ENCODE measurements at regions not wholly inside any gene's neighbourhood (a gene's known extent, or its start where the extent isn't known, plus 50 kb on each side); places are given as distances from the start of the nearest gene placed in this dataset.

DNA sequence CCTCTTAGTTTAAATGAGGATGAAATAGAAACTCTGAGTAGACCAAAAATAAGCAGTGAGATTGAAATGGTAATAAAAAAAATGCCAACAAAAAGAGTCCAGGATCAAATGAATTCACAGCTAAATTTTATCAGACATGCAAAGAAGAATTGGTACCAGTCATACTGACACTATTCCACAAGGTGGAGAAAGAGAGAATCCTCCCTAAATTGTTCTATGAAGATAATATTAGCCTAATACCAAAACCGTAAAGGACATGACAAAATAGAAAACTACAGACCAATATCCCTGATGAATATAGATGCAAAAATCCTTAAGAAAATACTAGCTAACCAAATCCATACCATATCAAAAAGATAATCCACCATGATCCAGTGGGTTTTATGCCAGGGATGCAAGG lies 169.8 kb upstream of the CHORDC1 start:
- H3K27ac ChIP-seq (ENCODE audit: low read length), result no peak overlapping the region
- H3K9ac ChIP-seq (ENCODE audit: low read depth, low read length), result no peak overlapping the region
- no peaks in the 10 kb centered on the region for H3K27me3 ChIP-seq (ENCODE audit: insufficient read depth, low read length)
- no peak overlapping the region for H3K4me3 ChIP-seq (ENCODE audit: low read length)
- no peaks in the 10 kb centered on the region for H3K36me3 ChIP-seq (ENCODE audit: insufficient read depth, low read depth, low read length)
- H3K4me1 ChIP-seq (ENCODE audit: insufficient read depth, low read length), result no peaks in the 10 kb centered on the region
- no peaks in the 10 kb centered on the region for H3K9me3 ChIP-seq (ENCODE audit: insufficient read depth, low read depth, low read length)

GRCh38 chr11:90391756-90392155 lies 168.9 kb upstream of the CHORDC1 start:
- Histone ChIP-seq H3K36me3 (ENCODE audit: insufficient read depth, low read depth, low read length) (no peaks in the 10 kb centered on the region), H3K4me1 (ENCODE audit: insufficient read depth, low read length) (no peaks in the 10 kb centered on the region), H3K9me3 (ENCODE audit: insufficient read depth, low read depth, low read length) (no peaks in the 10 kb centered on the region), H3K9ac (ENCODE audit: low read depth, low read length) (no peak overlapping the region), H3K4me3 (ENCODE audit: low read length) (no peak overlapping the region), H3K27ac (ENCODE audit: low read length) (no peak overlapping the region), H3K27me3 (ENCODE audit: insufficient read depth, low read length) (no peaks in the 10 kb centered on the region)

DNA sequence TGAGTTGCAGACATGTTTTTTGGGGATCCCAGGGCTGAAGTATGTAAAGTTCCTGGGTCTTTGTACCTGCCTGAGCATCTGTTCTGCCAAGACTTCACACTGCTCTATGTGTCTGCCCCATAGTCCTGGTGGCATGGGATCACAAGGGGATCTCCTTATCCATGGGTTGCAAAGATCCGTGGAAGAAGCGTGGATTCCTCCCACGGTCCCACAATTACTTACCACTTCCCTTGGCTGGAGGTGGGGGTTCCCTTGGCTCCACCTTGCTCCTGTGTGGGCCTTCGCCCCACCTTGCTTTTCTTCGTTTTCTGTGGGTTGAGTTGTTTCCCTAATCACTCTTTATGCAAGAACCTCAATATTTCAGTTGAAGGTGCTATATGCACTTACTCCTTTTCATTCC lies 157.4 kb upstream of the CHORDC1 start:
- H3K9me3 ChIP-seq (ENCODE audit: insufficient read depth, low read depth, low read length), result no peaks in the 10 kb centered on the region

DNA sequence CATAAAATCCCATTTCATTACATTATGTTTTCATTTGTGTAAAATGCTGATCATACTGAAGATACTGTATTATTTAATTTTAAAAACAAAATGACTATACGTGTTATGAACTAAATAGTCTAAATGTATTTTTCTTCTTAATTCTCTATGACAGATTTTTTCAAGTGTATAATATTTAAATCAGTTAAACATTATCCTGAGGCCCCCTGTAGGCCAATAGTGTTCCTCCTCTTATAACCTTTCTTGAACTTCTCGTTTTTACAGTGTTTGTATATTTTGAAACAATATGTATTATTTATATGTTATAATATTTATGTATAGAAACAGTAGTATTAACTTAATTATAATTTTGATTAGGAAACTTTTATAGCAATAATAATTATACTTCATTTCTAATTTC lies 151.1 kb upstream of the CHORDC1 start:
- Histone ChIP-seq H3K27me3 (ENCODE audit: insufficient read depth, low read length) (no peaks in the 10 kb centered on the region), H3K9ac (ENCODE audit: low read depth, low read length) (no peak overlapping the region), H3K4me1 (ENCODE audit: insufficient read depth, low read length) (no peaks in the 10 kb centered on the region), H3K36me3 (ENCODE audit: insufficient read depth, low read depth, low read length) (no peaks in the 10 kb centered on the region), H3K4me3 (ENCODE audit: low read length) (no peak overlapping the region), H3K9me3 (ENCODE audit: insufficient read depth, low read depth, low read length) (no peaks in the 10 kb centered on the region), H3K27ac (ENCODE audit: low read length) (no peak overlapping the region)

More for the DNA sequence above, 157.4 kb upstream of the CHORDC1 start:
- Histone ChIP-seq H3K36me3 (ENCODE audit: insufficient read depth, low read depth, low read length) (no peaks in the 10 kb centered on the region), H3K27me3 (ENCODE audit: insufficient read depth, low read length) (no peaks in the 10 kb centered on the region), H3K9ac (ENCODE audit: low read depth, low read length) (no peak overlapping the region), H3K27ac (ENCODE audit: low read length) (no peak overlapping the region), H3K4me1 (ENCODE audit: insufficient read depth, low read length) (no peaks in the 10 kb centered on the region), H3K4me3 (ENCODE audit: low read length) (no peak overlapping the region)

DNA sequence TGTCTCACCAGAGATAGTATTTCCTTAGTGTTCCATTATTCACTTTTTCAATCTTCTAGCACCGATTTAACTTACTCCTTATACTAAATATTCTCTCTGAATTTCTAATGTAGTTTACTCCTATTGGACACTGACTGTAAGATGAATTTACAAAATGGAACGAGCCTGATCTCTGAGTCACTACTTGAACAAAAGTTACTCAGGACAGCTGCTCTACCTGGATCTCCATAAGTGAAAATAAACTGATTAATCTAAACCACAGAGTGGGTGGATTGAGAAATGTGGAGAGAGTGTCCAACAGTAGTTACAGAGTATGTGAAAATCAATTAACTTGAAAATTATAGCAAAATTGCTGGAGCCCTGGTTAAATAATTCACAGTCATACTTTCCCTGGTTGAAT lies 141.7 kb upstream of the CHORDC1 start:
- no peaks in the 10 kb centered on the region for H3K9me3 ChIP-seq (ENCODE audit: insufficient read depth, low read depth, low read length)
- no peak overlapping the region for H3K9ac ChIP-seq (ENCODE audit: low read depth, low read length)
- H3K36me3 ChIP-seq (ENCODE audit: insufficient read depth, low read depth, low read length), result no peaks in the 10 kb centered on the region
- no peak overlapping the region for H3K4me3 ChIP-seq (ENCODE audit: low read length)
- no peak overlapping the region for H3K27ac ChIP-seq (ENCODE audit: low read length)
- no peaks in the 10 kb centered on the region for H3K27me3 ChIP-seq (ENCODE audit: insufficient read depth, low read length)
- peaks cover 4% of the 10 kb centered on the region; the same call in 1 of the 2 replicates for H3K4me1 ChIP-seq (ENCODE audit: insufficient read depth, low read length)

GRCh38 chr11:90363739-90364138 lies 140.9 kb upstream of the CHORDC1 start:
- Histone ChIP-seq H3K27ac (ENCODE audit: low read length) (no peak overlapping the region), H3K4me3 (ENCODE audit: low read length) (no peak overlapping the region)

DNA sequence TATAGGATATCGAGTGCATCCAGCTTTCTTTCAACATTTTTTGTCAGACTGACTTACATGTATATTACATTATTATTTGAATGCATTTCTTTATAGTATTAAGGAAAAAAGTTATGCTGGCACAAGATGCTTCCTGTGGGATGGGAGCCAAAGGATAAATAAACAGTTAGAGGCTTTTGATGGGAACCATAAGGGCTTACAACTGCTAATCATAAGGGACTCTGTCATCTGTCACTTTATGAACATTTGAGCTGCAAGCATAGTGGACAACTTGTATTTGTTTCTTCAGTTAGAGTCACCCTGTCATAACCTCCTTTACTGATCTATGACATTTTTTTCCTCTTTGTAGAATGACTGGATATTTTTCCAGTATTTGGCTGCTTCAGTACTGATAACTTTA lies 132.4 kb upstream of the CHORDC1 start:
- H3K4me3 ChIP-seq (ENCODE audit: low read length), result no peak overlapping the region
- H3K27me3 ChIP-seq (ENCODE audit: insufficient read depth, low read length), result no peaks in the 10 kb centered on the region
- H3K36me3 ChIP-seq (ENCODE audit: insufficient read depth, low read depth, low read length), result no peaks in the 10 kb centered on the region
- no peaks in the 10 kb centered on the region for H3K9me3 ChIP-seq (ENCODE audit: insufficient read depth, low read depth, low read length)
- H3K9ac ChIP-seq (ENCODE audit: low read depth, low read length), result no peak overlapping the region
- no peak overlapping the region for H3K27ac ChIP-seq (ENCODE audit: low read length)
- no peaks in the 10 kb centered on the region for H3K4me1 ChIP-seq (ENCODE audit: insufficient read depth, low read length)

More at GRCh38 chr11:90363739-90364138, 140.9 kb upstream of the CHORDC1 start:
- no peaks in the 10 kb centered on the region for H3K9me3 ChIP-seq (ENCODE audit: insufficient read depth, low read depth, low read length)
- H3K9ac ChIP-seq (ENCODE audit: low read depth, low read length), result no peak overlapping the region
- H3K36me3 ChIP-seq (ENCODE audit: insufficient read depth, low read depth, low read length), result no peaks in the 10 kb centered on the region
- H3K27me3 ChIP-seq (ENCODE audit: insufficient read depth, low read length), result no peaks in the 10 kb centered on the region
- H3K4me1 ChIP-seq (ENCODE audit: insufficient read depth, low read length), result peaks cover 4% of the 10 kb centered on the region; the same call in 1 of the 2 replicates

DNA sequence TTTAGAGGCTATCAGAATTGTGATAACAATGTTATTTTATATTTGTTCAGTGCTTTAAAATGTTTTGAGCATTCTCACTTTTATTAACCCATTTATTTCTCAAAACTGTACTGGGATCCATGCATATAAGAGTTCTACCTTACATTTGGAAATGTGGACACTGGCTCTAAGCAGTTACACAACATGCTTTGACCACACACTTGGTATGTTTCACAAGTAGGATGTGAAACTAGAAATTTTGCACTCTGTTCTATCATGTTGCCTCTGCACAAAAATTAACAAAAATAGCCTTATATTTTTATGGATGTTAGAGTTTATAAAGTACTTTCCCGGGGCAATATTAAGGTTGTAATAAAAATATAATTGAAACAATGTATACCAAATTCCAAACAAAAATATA lies 126.9 kb upstream of the CHORDC1 start:
- Histone ChIP-seq H3K27me3 (ENCODE audit: insufficient read depth, low read length) (no peaks in the 10 kb centered on the region), H3K27ac (ENCODE audit: low read length) (no peak overlapping the region), H3K4me1 (ENCODE audit: insufficient read depth, low read length) (0 out of 2 replicates have a peak, but pooled peaks cover 3% of the 10 kb centered on the region), H3K4me3 (ENCODE audit: low read length) (no peak overlapping the region), H3K9ac (ENCODE audit: low read depth, low read length) (no peak overlapping the region), H3K36me3 (ENCODE audit: insufficient read depth, low read depth, low read length) (no peaks in the 10 kb centered on the region), H3K9me3 (ENCODE audit: insufficient read depth, low read depth, low read length) (no peaks in the 10 kb centered on the region)

DNA sequence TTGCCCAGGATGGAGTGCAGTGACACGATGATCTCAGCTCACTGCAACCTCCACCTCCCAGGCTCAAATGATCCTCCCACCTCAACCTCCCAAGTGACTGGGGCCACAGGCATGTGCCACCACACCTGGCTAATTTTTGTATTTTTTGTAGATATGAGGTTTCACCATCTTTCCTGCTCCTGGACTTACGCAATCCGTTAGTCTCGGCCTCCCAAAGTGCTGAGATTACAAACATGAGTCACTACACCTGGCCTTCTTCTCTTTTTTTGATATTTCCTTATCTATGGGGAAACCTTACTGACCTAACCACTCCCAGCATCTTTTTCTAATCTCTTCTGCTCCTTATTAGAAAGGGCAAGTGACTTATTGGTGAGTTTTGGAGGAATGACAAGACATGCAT lies 121.7 kb upstream of the CHORDC1 start:
- H3K27me3 ChIP-seq (ENCODE audit: insufficient read depth, low read length), result no peaks in the 10 kb centered on the region
- H3K27ac ChIP-seq (ENCODE audit: low read length), result no peak overlapping the region
- 0 out of 2 replicates have a peak, but pooled peaks cover 3% of the 10 kb centered on the region for H3K4me1 ChIP-seq (ENCODE audit: insufficient read depth, low read length)
- no peaks in the 10 kb centered on the region for H3K36me3 ChIP-seq (ENCODE audit: insufficient read depth, low read depth, low read length)
- no peak overlapping the region for H3K4me3 ChIP-seq (ENCODE audit: low read length)
- no peaks in the 10 kb centered on the region for H3K9me3 ChIP-seq (ENCODE audit: insufficient read depth, low read depth, low read length)
- H3K9ac ChIP-seq (ENCODE audit: low read depth, low read length), result no peak overlapping the region

DNA sequence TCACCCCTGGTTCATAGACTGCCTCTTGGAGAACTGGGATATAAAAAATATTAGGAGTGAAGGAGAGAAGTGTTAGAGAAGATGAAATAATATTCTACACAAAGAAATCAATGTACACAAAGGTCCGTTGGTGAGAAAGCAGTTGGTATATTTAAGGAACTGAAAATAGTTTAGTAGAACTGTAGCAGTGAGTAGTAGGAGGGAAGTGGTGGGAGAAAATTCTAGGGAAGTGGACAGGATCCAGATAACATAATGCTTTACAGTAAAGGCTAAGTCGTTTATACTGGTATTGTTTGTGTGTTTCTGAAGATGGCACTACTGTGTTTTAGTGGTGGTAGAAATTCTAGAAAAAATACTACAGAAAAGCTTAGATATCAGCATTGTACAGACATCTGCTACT lies 120.8 kb upstream of the CHORDC1 start:
- Histone ChIP-seq H3K27me3 (ENCODE audit: insufficient read depth, low read length) (no peaks in the 10 kb centered on the region), H3K4me1 (ENCODE audit: insufficient read depth, low read length) (0 out of 2 replicates have a peak, but pooled peaks cover under 1% of the 10 kb centered on the region), H3K4me3 (ENCODE audit: low read length) (no peak overlapping the region), H3K9me3 (ENCODE audit: insufficient read depth, low read depth, low read length) (no peaks in the 10 kb centered on the region), H3K27ac (ENCODE audit: low read length) (no peak overlapping the region), H3K36me3 (ENCODE audit: insufficient read depth, low read depth, low read length) (no peaks in the 10 kb centered on the region), H3K9ac (ENCODE audit: low read depth, low read length) (no peak overlapping the region)

- H3K4me1 ChIP-seq (ENCODE audit: insufficient read depth, low read length), result no peaks in the 10 kb centered on the region
- no peaks in the 10 kb centered on the region for H3K27me3 ChIP-seq (ENCODE audit: insufficient read depth, low read length)
- H3K4me3 ChIP-seq (ENCODE audit: low read length), result no peak overlapping the region
- no peaks in the 10 kb centered on the region for H3K9me3 ChIP-seq (ENCODE audit: insufficient read depth, low read depth, low read length)
- no peak overlapping the region for H3K9ac ChIP-seq (ENCODE audit: low read depth, low read length)
- no peaks in the 10 kb centered on the region for H3K36me3 ChIP-seq (ENCODE audit: insufficient read depth, low read depth, low read length)
- H3K27ac ChIP-seq (ENCODE audit: low read length), result no peak overlapping the region
Measured at GRCh38 chr11:90341986-90342385, 119.1 kb upstream of the CHORDC1 start.

DNA sequence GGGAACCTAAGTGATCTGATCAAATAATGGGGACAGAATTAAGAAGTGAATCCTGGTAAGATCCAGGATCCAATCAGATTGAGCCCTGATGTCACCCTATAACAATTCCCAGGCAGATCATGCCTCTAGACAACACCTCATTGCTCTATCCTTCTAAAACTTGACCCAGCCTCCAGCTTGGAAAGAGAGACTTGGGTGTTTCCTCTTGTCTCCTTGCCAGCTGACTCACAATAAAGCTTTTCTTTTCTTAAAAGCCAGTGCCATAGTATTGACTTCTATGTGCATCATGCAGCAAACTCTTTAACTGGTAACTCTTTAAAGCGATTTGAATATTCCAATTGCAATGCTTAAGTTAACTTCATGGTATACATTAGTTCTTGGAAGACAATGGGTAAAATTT lies 109.6 kb upstream of the CHORDC1 start:
- Histone ChIP-seq H3K36me3 (ENCODE audit: insufficient read depth, low read depth, low read length) (no peaks in the 10 kb centered on the region), H3K27ac (ENCODE audit: low read length) (no peak overlapping the region), H3K4me1 (ENCODE audit: insufficient read depth, low read length) (no peaks in the 10 kb centered on the region), H3K27me3 (ENCODE audit: insufficient read depth, low read length) (no peaks in the 10 kb centered on the region), H3K4me3 (ENCODE audit: low read length) (no peak overlapping the region), H3K9ac (ENCODE audit: low read depth, low read length) (no peak overlapping the region), H3K9me3 (ENCODE audit: insufficient read depth, low read depth, low read length) (no peaks in the 10 kb centered on the region)

DNA sequence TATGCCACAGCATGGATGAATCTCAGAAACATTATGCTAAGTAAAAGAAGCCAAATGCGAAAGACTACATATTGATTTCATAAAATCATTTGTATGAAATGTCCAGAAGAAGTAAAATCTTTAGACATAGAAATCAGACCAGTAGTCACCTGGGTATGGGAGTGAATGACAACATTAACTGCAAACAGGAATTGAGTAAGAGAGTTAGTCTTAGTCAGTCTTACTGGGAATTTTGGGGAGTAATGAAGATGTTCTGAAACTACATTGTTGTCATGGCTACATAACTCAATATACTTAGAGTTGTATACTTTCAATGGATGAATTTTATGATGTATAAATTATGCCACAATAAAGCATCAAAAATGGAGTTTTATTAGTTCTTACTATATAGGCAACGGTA lies 107.8 kb upstream of the CHORDC1 start:
- Histone ChIP-seq H3K9ac (ENCODE audit: low read depth, low read length) (no peak overlapping the region), H3K4me3 (ENCODE audit: low read length) (no peak overlapping the region), H3K27ac (ENCODE audit: low read length) (no peak overlapping the region), H3K36me3 (ENCODE audit: insufficient read depth, low read depth, low read length) (no peaks in the 10 kb centered on the region), H3K4me1 (ENCODE audit: insufficient read depth, low read length) (no peaks in the 10 kb centered on the region), H3K9me3 (ENCODE audit: insufficient read depth, low read depth, low read length) (no peaks in the 10 kb centered on the region), H3K27me3 (ENCODE audit: insufficient read depth, low read length) (no peaks in the 10 kb centered on the region)

Measured in iPS-20b (cell line).